DND-41 (cell line): ENCODE measurements at regions not wholly inside any gene's neighbourhood (a gene's known extent, or its start where the extent isn't known, plus 50 kb on each side); places are given as distances from the start of the nearest gene placed in this dataset.

ENCODE experiments used
- ATAC-seq: fragments of 200-7000 bp; cut with Tn5 transposase; 3 replicates; pipeline ENCODE4 v1.9.1; 2021; ENCODE audit warnings: low read depth; ENCODE audit not compliant: insufficient read depth
- DNase-seq: peaks from one replicate; pipeline ENCODE4 v3.0.0-alpha.2; 2020
- H2AFZ ChIP-seq: 2 replicates; pipeline ENCODE4 v1.6.0; 2012; ENCODE audit warnings: low read depth, low read length
- H3K27ac ChIP-seq: 2 replicates; pipeline ENCODE4 v1.5.1; 2012; ENCODE audit warnings: low read length, inconsistent platforms
- H3K27me3 ChIP-seq: fragments of 200-600 bp; sonication (generic); 2 replicates; pipeline ENCODE4 v1.6.0; 2012; ENCODE audit warnings: low read length, mild to moderate bottlenecking, inconsistent platforms; ENCODE audit not compliant: insufficient read depth, poor library complexity
- H3K36me3 ChIP-seq: 2 replicates; pipeline ENCODE4 v1.5.1; 2012; ENCODE audit warnings: low read length, inconsistent platforms; ENCODE audit not compliant: insufficient read depth
- H3K4me1 ChIP-seq: 2 replicates; pipeline ENCODE4 v1.5.1; 2012; ENCODE audit warnings: mild to moderate bottlenecking, low read length; ENCODE audit not compliant: insufficient read depth
- H3K4me2 ChIP-seq: 2 replicates; pipeline ENCODE4 v1.6.0; 2012; ENCODE audit warnings: mild to moderate bottlenecking, moderate library complexity, low read length, inconsistent platforms; ENCODE audit not compliant: insufficient read depth
- H3K4me3 ChIP-seq, 2 experiments: fragments of 200-600 bp in 1 of 2; shearing (Covaris generic) in 1 of 2; 2 replicates each; pipeline ENCODE4 v1.5.1; 2012 to 2016; ENCODE audit warnings: inconsistent platforms in 2 of 2, low read length in 2 of 2, mild to moderate bottlenecking in 2 of 2, low read depth in 1 of 2, moderate library complexity in 1 of 2
- H3K79me2 ChIP-seq: 2 replicates; pipeline ENCODE4 v1.6.0; 2012; ENCODE audit warnings: low read length, inconsistent platforms; ENCODE audit not compliant: insufficient read depth
- H3K9ac ChIP-seq: 2 replicates; pipeline ENCODE4 v1.6.0; 2012; ENCODE audit warnings: low read depth, mild to moderate bottlenecking, inconsistent platforms, low read length, moderate library complexity
- H3K9me3 ChIP-seq: 2 replicates; pipeline ENCODE4 v1.5.1; 2012; ENCODE audit warnings: low read length, moderate library complexity, mild to moderate bottlenecking, inconsistent platforms; ENCODE audit not compliant: insufficient read depth, severe bottlenecking
- H4K20me1 ChIP-seq: 2 replicates; pipeline ENCODE4 v1.6.0; 2012; ENCODE audit warnings: low read length; ENCODE audit not compliant: insufficient read depth
- EZH2 ChIP-seq: IDR thresholded peaks from 3 replicates; pipeline ENCODE4 v1.6.1; 2012; ENCODE audit warnings: borderline replicate concordance, low read depth, mild to moderate bottlenecking, moderate library complexity, low read length, inconsistent platforms; ENCODE audit not compliant: severe bottlenecking
- TF ChIP-seq, protein P1 (sequence below): IDR thresholded peaks from 2 replicates; pipeline ENCODE4 v1.5.1; 2012; ENCODE audit warnings: borderline replicate concordance, low read length, moderate library complexity, mild to moderate bottlenecking; ENCODE audit not compliant: poor library complexity, severe bottlenecking; ENCODE audit errors: extremely low read depth

DNA sequence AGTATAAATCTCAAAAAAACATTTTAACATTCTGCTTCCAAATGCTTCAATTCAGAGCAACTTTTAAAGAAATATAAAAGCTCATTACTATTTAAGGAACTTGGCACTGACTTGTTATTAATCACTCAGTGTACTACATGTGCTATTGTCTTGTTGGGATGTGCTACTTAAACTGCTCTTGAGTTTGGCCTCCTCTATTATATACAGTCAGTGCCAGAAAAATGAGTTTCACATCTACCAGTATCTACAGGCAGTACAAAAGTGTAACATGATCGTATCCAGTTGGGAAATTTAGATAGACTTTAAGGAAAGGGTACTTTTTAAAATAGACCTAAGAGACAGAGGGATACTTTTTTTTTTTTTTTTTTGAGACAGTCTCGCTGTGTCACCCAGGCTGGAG, 627.3 kb upstream of the SLC35B3 start:
- TF ChIP-seq EZH2: no peak
- TF ChIP-seq, protein P1, sequence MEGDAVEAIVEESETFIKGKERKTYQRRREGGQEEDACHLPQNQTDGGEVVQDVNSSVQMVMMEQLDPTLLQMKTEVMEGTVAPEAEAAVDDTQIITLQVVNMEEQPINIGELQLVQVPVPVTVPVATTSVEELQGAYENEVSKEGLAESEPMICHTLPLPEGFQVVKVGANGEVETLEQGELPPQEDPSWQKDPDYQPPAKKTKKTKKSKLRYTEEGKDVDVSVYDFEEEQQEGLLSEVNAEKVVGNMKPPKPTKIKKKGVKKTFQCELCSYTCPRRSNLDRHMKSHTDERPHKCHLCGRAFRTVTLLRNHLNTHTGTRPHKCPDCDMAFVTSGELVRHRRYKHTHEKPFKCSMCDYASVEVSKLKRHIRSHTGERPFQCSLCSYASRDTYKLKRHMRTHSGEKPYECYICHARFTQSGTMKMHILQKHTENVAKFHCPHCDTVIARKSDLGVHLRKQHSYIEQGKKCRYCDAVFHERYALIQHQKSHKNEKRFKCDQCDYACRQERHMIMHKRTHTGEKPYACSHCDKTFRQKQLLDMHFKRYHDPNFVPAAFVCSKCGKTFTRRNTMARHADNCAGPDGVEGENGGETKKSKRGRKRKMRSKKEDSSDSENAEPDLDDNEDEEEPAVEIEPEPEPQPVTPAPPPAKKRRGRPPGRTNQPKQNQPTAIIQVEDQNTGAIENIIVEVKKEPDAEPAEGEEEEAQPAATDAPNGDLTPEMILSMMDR: no peak
- Histone ChIP-seq H3K9ac (no peak overlapping the region), H3K79me2 (no peaks in the 10 kb centered on the region), H3K9me3 (no peaks in the 10 kb centered on the region), H3K27me3 (no peaks in the 10 kb centered on the region), H2AFZ (no peak overlapping the region), H3K4me1 (no peaks in the 10 kb centered on the region), H4K20me1 (no peaks in the 10 kb centered on the region), H3K4me3 (no peak overlapping the region), H3K36me3 (no peaks in the 10 kb centered on the region), H3K4me2 (no peak overlapping the region), H3K27ac (no peak overlapping the region)
- no peak for DNase-seq
- no peak for ATAC-seq

DNA sequence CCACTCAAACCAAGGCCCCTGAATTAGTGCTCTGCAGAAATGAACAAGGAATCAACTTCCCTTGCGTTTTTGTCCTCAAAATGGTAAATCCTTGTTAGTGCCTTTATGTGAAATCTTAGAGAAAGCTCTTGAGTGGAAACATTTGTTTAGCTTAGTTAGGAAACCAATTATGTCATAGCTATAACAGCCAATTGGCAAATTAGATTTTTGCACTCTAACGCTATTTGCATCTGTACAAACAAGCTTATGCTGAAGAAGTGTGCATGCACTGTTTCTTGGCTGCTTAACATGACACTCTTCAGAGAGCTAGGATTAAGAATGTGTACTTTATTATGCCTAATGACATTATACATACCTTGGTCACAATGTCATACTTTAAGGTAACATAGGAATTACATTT, 622.6 kb upstream of the SLC35B3 start:
- no peak overlapping the region for H2AFZ ChIP-seq
- no peaks in the 10 kb centered on the region for H3K4me1 ChIP-seq
- TF ChIP-seq, protein P1: no peak
- TF ChIP-seq EZH2: no peak
- H3K27ac ChIP-seq: no peak overlapping the region
- H3K4me2 ChIP-seq: no peak overlapping the region
- DNase-seq: no peak
- H3K36me3 ChIP-seq: no peaks in the 10 kb centered on the region
- ATAC-seq: no peak
- H3K9ac ChIP-seq: no peak overlapping the region
- no peaks in the 10 kb centered on the region for H3K27me3 ChIP-seq
- no peak overlapping the region for H3K4me3 ChIP-seq
- no peaks in the 10 kb centered on the region for H3K79me2 ChIP-seq
- H3K9me3 ChIP-seq: no peaks in the 10 kb centered on the region
- H4K20me1 ChIP-seq: no peaks in the 10 kb centered on the region

DNA sequence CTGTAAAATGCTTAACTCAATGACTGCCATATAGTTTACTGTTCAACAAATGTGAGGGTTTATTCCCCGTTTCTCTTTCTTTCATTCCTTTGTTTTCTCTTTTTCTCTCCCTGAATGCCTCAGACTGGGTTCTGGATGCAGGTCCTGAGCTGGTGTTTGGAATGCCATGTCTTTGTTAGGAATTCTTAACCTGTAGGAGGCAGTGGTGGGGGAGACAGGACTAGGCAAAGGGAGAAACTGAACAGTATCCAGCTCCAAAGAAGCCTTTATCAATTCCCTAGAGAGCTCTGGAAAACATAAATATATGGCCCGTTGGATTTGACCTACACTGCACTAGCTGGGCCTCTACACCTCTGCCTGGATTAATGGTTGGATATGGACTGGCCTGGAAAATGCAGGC, 621.2 kb upstream of the SLC35B3 start:
- Histone ChIP-seq H4K20me1 (no peaks in the 10 kb centered on the region), H2AFZ (no peak overlapping the region), H3K4me2 (no peak overlapping the region), H3K27ac (no peak overlapping the region), H3K36me3 (no peaks in the 10 kb centered on the region), H3K4me3 (no peak overlapping the region), H3K9ac (no peak overlapping the region), H3K79me2 (no peaks in the 10 kb centered on the region), H3K27me3 (no peaks in the 10 kb centered on the region), H3K4me1 (no peaks in the 10 kb centered on the region), H3K9me3 (no peaks in the 10 kb centered on the region)
- DNase-seq (no peak), ATAC-seq (no peak)
- TF ChIP-seq EZH2: no peak
- TF ChIP-seq, protein P1: no peak

DNA sequence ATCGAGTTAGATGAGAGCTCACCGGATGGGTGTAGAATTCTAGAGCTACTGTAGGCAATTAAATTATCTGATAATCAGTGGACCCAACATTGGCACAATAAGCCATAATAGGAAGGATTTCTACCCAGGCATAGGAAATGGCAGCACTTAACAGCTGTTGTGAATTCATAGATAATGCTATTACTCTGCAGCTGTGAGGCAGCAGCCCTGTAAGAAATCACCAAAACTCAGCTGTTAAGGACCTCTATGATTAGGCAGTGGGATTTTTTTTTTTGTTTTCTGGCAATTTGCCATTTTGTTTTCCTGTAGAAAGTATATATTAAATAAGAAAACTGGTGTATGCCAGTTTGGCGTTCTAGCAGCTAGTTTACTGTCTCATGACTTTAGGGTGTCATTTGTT, 609.1 kb upstream of the SLC35B3 start:
- DNase-seq: no peak
- H3K4me3 ChIP-seq: no peak overlapping the region

More for the DNA sequence above, 609.1 kb upstream of the SLC35B3 start:
- Histone ChIP-seq H3K9ac (no peak overlapping the region), H3K36me3 (no peaks in the 10 kb centered on the region), H3K27ac (no peak overlapping the region), H3K4me2 (no peak overlapping the region), H3K79me2 (no peaks in the 10 kb centered on the region), H3K9me3 (no peaks in the 10 kb centered on the region), H4K20me1 (no peaks in the 10 kb centered on the region), H3K27me3 (no peaks in the 10 kb centered on the region), H3K4me1 (no peaks in the 10 kb centered on the region), H2AFZ (no peak overlapping the region)
- TF ChIP-seq EZH2: no peak
- TF ChIP-seq, protein P1: no peak
- no peak for ATAC-seq
